ENCODE measurements at regions not wholly inside any gene's neighbourhood (a gene's known extent, or its start where the extent isn't known, plus 50 kb on each side); places are given as distances from the start of the nearest gene placed in this dataset.
"Not testable (repeated sequence)": the region's sequence is repeated elsewhere in the genome, so short reads cannot be mapped to it uniquely, and the experiment has no call there.

DNA sequence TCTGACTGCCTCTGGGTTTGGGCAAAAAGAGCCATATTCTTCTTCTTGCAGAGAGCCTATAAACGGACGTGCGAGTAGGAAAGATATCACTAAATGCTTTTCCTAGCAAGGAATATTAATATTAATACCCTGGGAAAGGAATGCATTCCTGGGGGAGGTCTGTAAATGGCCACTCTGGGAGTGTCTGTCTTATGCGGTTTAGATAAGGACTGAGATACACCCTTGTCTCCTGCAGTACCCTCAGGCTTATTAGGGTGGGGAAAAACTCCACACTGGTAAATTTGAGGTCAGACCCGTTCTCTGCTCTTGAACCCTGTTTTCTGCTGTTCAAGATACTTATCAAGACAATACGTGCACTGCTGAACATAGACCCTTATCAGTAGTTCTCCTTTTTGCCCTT is 763.8 kb downstream of the SLITRK5 start:
- Histone ChIP-seq H3K9me3 (ENCODE audit: insufficient read depth, low read depth, low read length) (peaks cover 15% of the 10 kb centered on the region), H3K36me3 (ENCODE audit: insufficient read depth, low read depth, low read length) (no peaks in the 10 kb centered on the region), H3K9ac (ENCODE audit: low read depth, low read length) (no peak overlapping the region), H3K27me3 (ENCODE audit: insufficient read depth, low read length) (no peaks in the 10 kb centered on the region), H3K4me3 (ENCODE audit: low read length) (no peak overlapping the region), H3K4me1 (ENCODE audit: insufficient read depth, low read length) (no peaks in the 10 kb centered on the region), H3K27ac (ENCODE audit: low read length) (no peak overlapping the region)

DNA sequence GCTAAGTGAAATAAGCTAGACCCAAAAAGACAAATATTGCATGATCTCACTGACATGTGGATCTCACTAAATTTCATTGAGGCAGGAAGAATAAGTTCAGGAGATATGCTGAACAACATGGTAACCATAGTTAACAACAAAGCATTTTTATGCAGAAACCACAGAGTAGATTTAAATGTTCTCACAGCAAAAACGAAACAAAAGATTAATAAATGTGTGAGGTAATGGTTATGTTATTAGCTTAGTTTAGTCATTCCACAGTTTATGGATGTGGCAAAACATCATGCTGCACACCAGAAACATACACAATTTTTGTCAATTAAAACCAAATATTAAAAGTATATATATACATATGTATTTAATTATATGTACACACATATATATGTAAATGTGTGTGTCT is 765.8 kb downstream of the SLITRK5 start:
- Histone ChIP-seq H3K9ac (ENCODE audit: low read depth, low read length) (no peak overlapping the region), H3K36me3 (ENCODE audit: insufficient read depth, low read depth, low read length) (no peaks in the 10 kb centered on the region), H3K27ac (ENCODE audit: low read length) (no peak overlapping the region), H3K27me3 (ENCODE audit: insufficient read depth, low read length) (no peaks in the 10 kb centered on the region), H3K9me3 (ENCODE audit: insufficient read depth, low read depth, low read length) (peaks cover 15% of the 10 kb centered on the region), H3K4me1 (ENCODE audit: insufficient read depth, low read length) (no peaks in the 10 kb centered on the region), H3K4me3 (ENCODE audit: low read length) (no peak overlapping the region)

DNA sequence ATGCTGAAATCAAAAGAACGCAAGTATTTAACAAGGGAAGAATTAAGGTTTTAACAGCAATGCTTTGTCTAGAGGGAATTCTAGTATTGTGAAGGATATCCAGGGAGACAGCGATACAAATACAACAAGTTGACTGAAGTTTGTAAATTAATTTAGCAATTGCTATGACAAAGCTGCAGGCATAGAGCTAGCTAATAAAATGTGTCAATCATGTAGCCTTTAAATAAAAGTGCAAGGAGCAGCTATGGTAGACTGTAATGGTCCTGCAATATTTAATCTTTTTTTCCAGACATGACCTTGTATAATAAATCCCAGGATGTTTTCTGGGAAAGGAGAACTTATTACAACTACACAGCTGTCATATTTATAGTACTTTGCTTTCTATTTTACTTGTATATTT is 779.3 kb downstream of the SLITRK5 start:
- no peaks in the 10 kb centered on the region for H3K27me3 ChIP-seq (ENCODE audit: insufficient read depth, low read length)
- no peaks in the 10 kb centered on the region for H3K36me3 ChIP-seq (ENCODE audit: insufficient read depth, low read depth, low read length)
- H3K4me1 ChIP-seq (ENCODE audit: insufficient read depth, low read length), result no peaks in the 10 kb centered on the region
- no peaks in the 10 kb centered on the region for H3K9me3 ChIP-seq (ENCODE audit: insufficient read depth, low read depth, low read length)
- H3K27ac ChIP-seq (ENCODE audit: low read length), result no peak overlapping the region
- no peak overlapping the region for H3K9ac ChIP-seq (ENCODE audit: low read depth, low read length)
- H3K4me3 ChIP-seq (ENCODE audit: low read length), result no peak overlapping the region

DNA sequence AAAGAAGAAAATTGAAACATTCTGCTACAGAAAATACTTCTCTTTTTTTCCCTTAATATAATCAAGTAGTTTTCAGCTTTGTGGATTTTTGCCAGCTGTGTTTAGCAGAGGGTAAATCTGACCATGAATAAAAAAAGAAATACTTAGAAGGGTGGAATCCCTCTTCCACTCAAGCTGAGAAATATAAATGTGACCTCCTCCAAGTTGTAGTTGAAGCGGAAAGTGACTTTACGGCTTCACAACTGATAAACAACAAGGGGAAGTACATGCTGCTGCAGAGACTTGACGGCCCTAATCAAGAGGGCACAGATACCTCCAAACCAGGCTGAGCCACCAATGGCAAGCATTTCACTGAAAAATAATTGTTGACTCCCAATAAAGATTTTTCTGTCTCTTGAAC is 785.0 kb downstream of the SLITRK5 start:
- H3K27me3 ChIP-seq (ENCODE audit: insufficient read depth, low read length), result no peaks in the 10 kb centered on the region
- no peak overlapping the region for H3K4me3 ChIP-seq (ENCODE audit: low read length)

DNA sequence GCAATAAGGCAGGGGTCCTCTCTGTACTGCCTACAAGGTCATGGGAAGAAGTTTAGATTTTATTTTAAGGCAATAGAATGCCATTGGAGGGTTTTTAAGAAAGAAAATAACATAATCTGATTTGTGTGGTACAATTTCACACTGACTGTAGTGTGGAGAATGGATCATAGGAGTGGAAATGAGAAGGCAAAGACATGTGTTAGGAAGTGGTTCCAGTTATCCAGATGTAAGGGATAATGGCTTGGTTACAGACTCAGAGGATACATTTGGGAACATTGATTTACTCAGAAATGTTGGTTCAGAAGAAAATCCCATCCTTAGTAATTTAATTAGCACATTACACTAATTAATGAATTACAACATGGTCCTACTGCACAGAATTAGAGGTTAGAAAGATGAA is 788.2 kb downstream of the SLITRK5 start:
- Histone ChIP-seq H3K27me3 (ENCODE audit: insufficient read depth, low read length) (no peaks in the 10 kb centered on the region), H3K27ac (ENCODE audit: low read length) (no peak overlapping the region), H3K4me1 (ENCODE audit: insufficient read depth, low read length) (peaks cover 29% of the 10 kb centered on the region), H3K4me3 (ENCODE audit: low read length) (no peak overlapping the region), H3K9ac (ENCODE audit: low read depth, low read length) (no peak overlapping the region), H3K9me3 (ENCODE audit: insufficient read depth, low read depth, low read length) (no peaks in the 10 kb centered on the region), H3K36me3 (ENCODE audit: insufficient read depth, low read depth, low read length) (no peaks in the 10 kb centered on the region)

More for the DNA sequence above, 785.0 kb downstream of the SLITRK5 start:
- Histone ChIP-seq H3K4me1 (ENCODE audit: insufficient read depth, low read length) (peaks cover 13% of the 10 kb centered on the region), H3K27ac (ENCODE audit: low read length) (no peak overlapping the region), H3K9me3 (ENCODE audit: insufficient read depth, low read depth, low read length) (no peaks in the 10 kb centered on the region), H3K9ac (ENCODE audit: low read depth, low read length) (no peak overlapping the region), H3K36me3 (ENCODE audit: insufficient read depth, low read depth, low read length) (no peaks in the 10 kb centered on the region)

DNA sequence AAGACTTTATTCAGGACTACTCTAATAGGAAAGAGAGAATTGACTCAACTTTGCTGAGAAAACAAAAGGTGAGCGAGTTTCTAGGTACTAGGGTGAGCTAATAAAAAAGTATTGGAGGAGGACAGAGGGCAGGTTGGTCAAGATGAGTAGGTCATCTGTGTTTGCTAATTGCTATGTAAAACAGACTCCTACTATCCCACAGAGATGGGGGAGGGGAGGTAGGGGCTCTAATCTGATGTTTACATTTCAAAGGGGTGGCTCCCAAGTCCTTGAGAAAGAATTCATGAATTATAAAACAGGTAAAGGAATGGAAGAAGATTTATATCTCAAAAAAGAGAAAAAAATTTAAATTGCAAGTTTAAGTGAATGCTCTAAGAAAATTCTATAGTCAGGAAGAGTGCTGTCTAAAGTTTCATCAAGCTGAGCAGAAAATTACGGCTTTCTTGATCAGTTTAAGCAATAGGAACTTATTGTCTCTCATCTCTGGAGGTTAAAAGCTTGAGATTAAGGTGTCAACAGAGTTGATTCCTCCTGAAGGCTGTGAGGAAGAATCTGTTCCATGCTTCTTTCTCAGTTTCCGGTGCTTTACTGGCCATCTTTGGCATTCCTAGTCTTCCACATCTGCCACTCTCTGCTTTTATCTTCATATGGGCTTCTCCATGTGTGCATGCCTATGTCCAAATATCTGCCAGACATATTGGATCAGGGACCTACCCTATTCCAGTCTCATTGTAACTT is 790.3 kb downstream of the SLITRK5 start:
- H3K4me1 ChIP-seq (ENCODE audit: insufficient read depth, low read length), result peaks cover 29% of the 10 kb centered on the region
- H3K27me3 ChIP-seq (ENCODE audit: insufficient read depth, low read length), result no peaks in the 10 kb centered on the region
- H3K9ac ChIP-seq (ENCODE audit: low read depth, low read length), result peak overlapping the region; percentile 20
- H3K4me3 ChIP-seq (ENCODE audit: low read length), result peak overlapping the region; percentile 46
- H3K9me3 ChIP-seq (ENCODE audit: insufficient read depth, low read depth, low read length), result no peaks in the 10 kb centered on the region; the same call in 1 of the 2 replicates
- H3K27ac ChIP-seq (ENCODE audit: low read length), result peak overlapping the region; percentile 39
- H3K36me3 ChIP-seq (ENCODE audit: insufficient read depth, low read depth, low read length), result no peaks in the 10 kb centered on the region

DNA sequence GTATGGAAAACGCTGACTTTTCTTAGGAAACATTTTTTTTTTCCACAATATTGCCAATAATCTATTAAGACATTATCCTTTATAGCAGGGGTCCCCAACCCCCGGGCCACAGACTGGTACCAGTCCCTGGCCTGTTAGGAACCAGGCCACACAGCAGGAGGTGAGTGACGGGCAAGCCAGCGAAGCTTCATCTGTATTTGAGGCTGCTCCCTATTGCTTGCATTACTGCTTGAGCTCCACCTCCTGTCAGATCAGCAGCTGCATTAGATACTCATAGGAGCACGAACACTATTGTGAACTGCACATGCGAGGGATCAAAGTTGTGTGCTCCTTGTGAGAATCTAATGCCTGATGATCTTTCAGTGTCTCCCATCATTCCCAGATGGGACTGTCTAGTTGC is 793.7 kb downstream of the SLITRK5 start:
- H3K9ac ChIP-seq (ENCODE audit: low read depth, low read length), result no peak overlapping the region
- peaks cover 29% of the 10 kb centered on the region for H3K4me1 ChIP-seq (ENCODE audit: insufficient read depth, low read length)
- no peaks in the 10 kb centered on the region; the same call in 1 of the 2 replicates for H3K9me3 ChIP-seq (ENCODE audit: insufficient read depth, low read depth, low read length)
- no peak overlapping the region for H3K4me3 ChIP-seq (ENCODE audit: low read length)
- H3K27me3 ChIP-seq (ENCODE audit: insufficient read depth, low read length), result no peaks in the 10 kb centered on the region
- H3K27ac ChIP-seq (ENCODE audit: low read length), result no peak overlapping the region
- no peaks in the 10 kb centered on the region for H3K36me3 ChIP-seq (ENCODE audit: insufficient read depth, low read depth, low read length)

DNA sequence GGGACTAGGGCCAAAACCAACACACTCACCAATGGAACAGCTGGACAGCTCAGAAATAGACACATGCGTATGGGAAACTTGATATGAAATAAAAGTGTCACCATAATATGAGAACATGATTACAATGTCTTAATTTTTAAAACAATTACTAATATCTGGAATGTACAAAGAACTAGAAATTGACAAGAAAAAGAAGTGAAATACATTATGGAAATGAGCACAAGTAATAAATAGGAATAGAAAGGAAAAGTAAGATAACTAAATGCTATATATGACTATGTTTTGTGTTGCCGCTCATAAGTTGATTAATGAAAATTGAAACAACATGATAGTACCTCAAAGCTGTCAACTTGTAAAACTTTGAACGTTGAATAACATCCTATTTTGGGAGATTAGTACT is 801.1 kb downstream of the SLITRK5 start:
- Histone ChIP-seq H3K27me3 (ENCODE audit: insufficient read depth, low read length) (no peaks in the 10 kb centered on the region), H3K9ac (ENCODE audit: low read depth, low read length) (no peak overlapping the region), H3K4me3 (ENCODE audit: low read length) (no peak overlapping the region), H3K4me1 (ENCODE audit: insufficient read depth, low read length) (no peaks in the 10 kb centered on the region), H3K36me3 (ENCODE audit: insufficient read depth, low read depth, low read length) (no peaks in the 10 kb centered on the region), H3K9me3 (ENCODE audit: insufficient read depth, low read depth, low read length) (no peaks in the 10 kb centered on the region), H3K27ac (ENCODE audit: low read length) (no peak overlapping the region)

DNA sequence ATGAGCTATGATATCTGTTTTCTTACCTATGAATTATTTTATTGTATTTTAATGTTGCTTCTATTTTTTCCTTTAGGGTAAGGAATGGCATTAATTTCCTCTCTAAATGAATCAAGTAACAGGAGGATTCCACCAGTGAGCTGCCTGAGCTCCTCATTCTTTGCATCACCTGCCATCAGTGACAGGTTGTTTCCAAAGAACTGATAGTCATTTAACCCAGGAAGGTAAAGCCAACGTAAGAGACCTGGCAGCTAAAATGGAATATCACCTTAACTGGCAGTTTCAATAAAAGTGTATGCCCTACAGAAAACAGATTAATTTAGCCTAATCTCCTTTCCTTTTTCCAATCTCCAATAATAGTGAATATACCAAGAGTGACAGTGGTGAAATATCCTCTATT is 812.0 kb downstream of the SLITRK5 start:
- Histone ChIP-seq H3K27ac (ENCODE audit: low read length) (no peak overlapping the region), H3K4me3 (ENCODE audit: low read length) (no peak overlapping the region), H3K9ac (ENCODE audit: low read depth, low read length) (no peak overlapping the region), H3K9me3 (ENCODE audit: insufficient read depth, low read depth, low read length) (peaks cover 4% of the 10 kb centered on the region; the same call in 1 of the 2 replicates), H3K4me1 (ENCODE audit: insufficient read depth, low read length) (peaks cover 9% of the 10 kb centered on the region; the same call in 1 of the 2 replicates), H3K36me3 (ENCODE audit: insufficient read depth, low read depth, low read length) (no peaks in the 10 kb centered on the region), H3K27me3 (ENCODE audit: insufficient read depth, low read length) (no peaks in the 10 kb centered on the region)

DNA sequence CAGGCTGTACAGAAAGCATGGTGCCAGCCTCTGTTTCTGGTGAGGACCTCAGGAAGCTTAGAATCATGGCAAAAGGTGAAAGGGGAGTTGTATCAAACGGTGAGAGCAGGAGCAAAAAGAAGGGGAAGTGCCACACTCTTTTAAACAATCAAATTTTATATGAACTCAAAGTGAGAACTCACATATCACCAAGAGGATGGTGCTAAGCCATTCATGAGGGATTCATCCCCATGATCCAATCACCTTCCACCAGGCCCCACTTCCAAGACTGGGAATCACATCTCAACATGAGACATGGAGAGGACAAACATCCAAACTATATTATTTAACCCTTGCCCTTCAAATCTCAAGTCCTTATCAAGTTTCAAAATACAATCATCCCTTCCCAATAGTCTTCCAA is 836.7 kb downstream of the SLITRK5 start:
- no peak overlapping the region for H3K9ac ChIP-seq (ENCODE audit: low read depth, low read length)
- peaks cover 12% of the 10 kb centered on the region; the same call in 1 of the 2 replicates for H3K4me1 ChIP-seq (ENCODE audit: insufficient read depth, low read length)
- no peaks in the 10 kb centered on the region for H3K36me3 ChIP-seq (ENCODE audit: insufficient read depth, low read depth, low read length)
- no peak overlapping the region for H3K4me3 ChIP-seq (ENCODE audit: low read length)
- no peaks in the 10 kb centered on the region for H3K27me3 ChIP-seq (ENCODE audit: insufficient read depth, low read length)
- peaks cover 36% of the 10 kb centered on the region for H3K9me3 ChIP-seq (ENCODE audit: insufficient read depth, low read depth, low read length)
- no peak overlapping the region for H3K27ac ChIP-seq (ENCODE audit: low read length)

DNA sequence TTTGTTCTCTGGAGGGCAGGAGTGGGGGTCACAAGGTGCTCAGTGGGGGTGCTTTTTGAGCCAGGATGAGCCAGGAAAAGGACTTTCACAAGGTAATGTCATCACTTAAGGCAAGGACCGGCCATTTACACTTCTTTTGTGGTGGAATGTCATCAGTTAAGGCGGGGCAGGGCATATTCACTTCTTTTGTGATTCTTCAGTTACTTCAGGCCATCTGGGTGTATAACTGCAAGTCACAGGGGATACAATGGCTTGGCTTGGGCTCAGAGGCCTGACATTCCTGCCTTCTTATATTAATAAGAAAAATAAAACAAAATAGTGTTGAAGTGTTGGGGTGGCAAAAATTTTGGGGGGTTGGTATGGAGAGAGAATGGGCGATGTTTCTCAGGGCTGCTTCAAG is 841.8 kb downstream of the SLITRK5 start:
- not testable (repeated sequence) for H3K27ac ChIP-seq (ENCODE audit: low read length); H3K4me3 ChIP-seq (ENCODE audit: low read length); H3K36me3 ChIP-seq (ENCODE audit: insufficient read depth, low read depth, low read length); H3K27me3 ChIP-seq (ENCODE audit: insufficient read depth, low read length); H3K9ac ChIP-seq (ENCODE audit: low read depth, low read length)
- Histone ChIP-seq H3K4me1 (ENCODE audit: insufficient read depth, low read length) (peaks cover 12% of the 10 kb centered on the region; the same call in 1 of the 2 replicates), H3K9me3 (ENCODE audit: insufficient read depth, low read depth, low read length) (peaks cover 17% of the 10 kb centered on the region)

DNA sequence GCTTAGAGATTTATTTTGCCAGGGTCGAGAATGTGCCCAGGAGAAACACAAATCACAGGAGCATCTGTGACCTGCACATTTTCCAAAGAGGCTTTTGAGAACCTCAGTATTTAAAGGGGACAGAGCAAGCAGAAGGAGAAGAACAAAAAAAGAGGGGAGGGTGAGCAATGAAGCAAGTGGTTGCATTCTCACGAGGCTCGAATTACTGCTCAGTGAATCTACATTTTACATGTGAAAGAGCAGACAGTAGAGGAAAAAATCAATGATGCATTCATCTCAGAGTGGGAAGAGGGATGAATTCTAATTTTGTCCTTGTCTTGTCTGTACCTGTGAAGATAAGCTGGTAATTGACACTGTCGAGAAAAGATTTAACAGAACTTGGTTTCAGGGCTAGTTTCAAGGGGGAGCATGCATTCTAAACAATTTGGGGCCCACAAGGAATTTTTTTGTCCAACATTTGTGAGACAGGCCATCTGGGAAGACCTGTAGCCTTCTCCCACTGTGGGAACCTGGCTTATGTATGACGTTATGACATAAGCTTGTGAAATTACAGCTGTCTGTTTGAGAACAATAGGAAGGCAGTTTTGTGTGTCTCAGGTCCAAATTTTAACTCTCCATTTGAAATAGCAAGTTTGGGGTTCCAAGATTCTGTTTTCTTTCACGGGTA is 855.1 kb downstream of the SLITRK5 start:
- Histone ChIP-seq H3K4me1 (ENCODE audit: insufficient read depth, low read length) (no peaks in the 10 kb centered on the region), H3K9me3 (ENCODE audit: insufficient read depth, low read depth, low read length) (peaks cover 20% of the 10 kb centered on the region), H3K27ac (ENCODE audit: low read length) (no peak overlapping the region), H3K27me3 (ENCODE audit: insufficient read depth, low read length) (no peaks in the 10 kb centered on the region), H3K4me3 (ENCODE audit: low read length) (no peak overlapping the region), H3K36me3 (ENCODE audit: insufficient read depth, low read depth, low read length) (no peaks in the 10 kb centered on the region), H3K9ac (ENCODE audit: low read depth, low read length) (no peak overlapping the region)
